ENCODE measurements at regions not wholly inside any gene's neighbourhood (a gene's known extent, or its start where the extent isn't known, plus 50 kb on each side); places are given as distances from the start of the nearest gene placed in this dataset.
A peak's percentile ranks its signal among the peaks of the same experiment; 100 is the strongest.
"Not testable (repeated sequence)": the region's sequence is repeated elsewhere in the genome, so short reads cannot be mapped to it uniquely, and the experiment has no call there.

GRCh38 chr12:129959889-129960288, 56.1 kb upstream of the TMEM132D start:
- no peak for DNase-seq
- in situ Hi-C loops (cut with HindIII; ENCODE audit: low pct_ligation_motif_present, low pct_unique_long_range_greater_than_20kb, low sequenced_read_pairs) = no loop called here

DNA sequence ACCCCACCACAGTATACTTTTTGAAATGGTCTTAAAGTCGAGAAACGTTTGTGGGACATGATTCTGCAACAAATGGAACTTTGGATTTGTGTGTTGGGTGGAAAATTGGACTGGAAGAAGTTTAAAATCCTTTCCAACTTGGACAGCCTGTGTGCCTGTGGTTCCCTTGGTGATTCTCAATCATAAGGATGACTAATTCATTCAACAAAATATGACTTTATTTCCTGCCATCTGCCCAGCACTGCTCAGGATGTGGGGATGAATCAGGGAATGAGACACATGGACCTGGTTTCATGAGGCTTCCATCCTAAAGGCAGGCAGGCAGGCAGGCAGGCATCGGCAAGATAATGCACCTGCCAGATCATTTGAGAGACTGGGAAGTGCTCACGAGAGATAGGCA, 57.3 kb upstream of the TMEM132D start:
- no peak for DNase-seq
- in situ Hi-C loops (cut with HindIII; ENCODE audit: low pct_ligation_motif_present, low pct_unique_long_range_greater_than_20kb, low sequenced_read_pairs) = no loop called here

- in situ Hi-C loops (cut with HindIII; ENCODE audit: low pct_ligation_motif_present, low pct_unique_long_range_greater_than_20kb, low sequenced_read_pairs) = no loop called here
- DNase-seq = no peak
Measured at GRCh38 chr12:129961856-129962255, 58.0 kb upstream of the TMEM132D start.

GRCh38 chr12:129964300-129964699, 60.5 kb upstream of the TMEM132D start:
- no peak for DNase-seq
- in situ Hi-C loops (cut with HindIII; ENCODE audit: low pct_ligation_motif_present, low pct_unique_long_range_greater_than_20kb, low sequenced_read_pairs) = no loop called here

DNA sequence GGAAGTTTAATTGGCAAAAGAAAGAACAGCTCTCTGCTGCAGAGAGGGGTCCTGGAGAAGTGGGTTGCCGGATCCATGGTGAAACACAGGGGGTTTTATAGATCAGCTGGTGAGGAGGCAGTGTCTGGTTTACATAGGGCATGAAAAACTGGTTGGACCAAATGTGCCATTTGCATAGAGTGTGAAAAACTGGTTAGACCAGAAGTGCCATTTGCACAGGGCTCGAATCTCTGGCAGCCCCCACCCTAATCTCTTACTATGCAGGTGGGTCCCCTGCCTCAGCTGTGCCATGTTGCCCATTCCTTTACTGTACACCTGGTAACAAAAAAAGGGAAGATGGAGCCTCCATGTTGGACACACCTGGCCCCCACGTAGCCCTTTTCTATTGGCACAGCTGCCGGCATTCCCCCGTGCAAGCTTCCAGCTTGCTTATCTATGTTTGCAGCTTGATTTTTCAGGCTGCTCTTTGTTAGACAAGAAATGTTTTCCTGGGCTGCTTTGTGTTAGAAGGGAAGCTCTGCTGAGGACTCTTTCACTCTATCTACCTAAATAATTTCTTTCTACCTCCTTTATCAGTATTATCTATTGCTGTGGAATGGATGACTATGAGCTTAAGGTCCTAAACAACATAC, 61.1 kb upstream of the TMEM132D start:
- in situ Hi-C loops (cut with HindIII; ENCODE audit: low pct_ligation_motif_present, low pct_unique_long_range_greater_than_20kb, low sequenced_read_pairs) = no loop called here
- DNase-seq = no peak

DNA sequence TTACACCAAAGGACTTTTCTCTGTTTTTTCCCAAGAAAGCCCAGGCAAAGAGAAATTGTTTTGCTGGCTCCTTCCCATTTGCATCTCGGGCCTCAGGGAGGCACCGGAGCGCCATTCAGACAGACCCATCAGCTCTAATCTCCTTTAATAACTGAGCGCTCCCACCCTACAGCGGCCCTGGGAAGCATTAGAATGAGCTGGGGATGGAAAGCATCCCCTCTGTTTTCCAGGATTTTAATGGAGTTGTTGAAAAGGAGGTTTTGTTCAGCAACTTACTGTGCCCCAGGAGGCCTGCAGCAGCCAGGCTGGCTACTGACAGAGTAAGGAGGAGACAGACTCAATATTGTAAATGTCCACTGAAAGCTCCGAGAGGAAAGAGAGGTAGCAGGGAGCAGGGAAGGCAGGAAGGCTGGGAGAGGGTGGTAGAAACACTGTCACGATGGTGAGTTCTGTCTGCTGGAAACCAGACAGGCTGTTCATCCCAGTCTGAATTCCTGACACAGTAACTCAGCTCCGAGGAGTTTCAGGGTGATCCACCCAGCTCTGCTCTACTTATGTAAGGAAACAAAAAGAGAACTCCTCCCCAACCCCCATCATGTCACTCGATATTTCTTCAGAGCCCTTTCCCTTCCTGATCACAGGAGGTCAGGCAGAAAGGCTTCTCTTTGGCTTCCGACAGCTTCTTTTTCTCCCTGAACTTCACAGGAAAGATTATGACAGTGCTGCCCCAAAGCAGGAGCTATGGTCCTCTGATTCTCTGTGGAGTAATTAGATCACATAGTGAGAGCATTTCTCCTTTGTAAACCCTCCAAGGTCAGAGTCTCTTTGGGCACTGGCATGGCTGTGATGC, 62.5 kb upstream of the TMEM132D start:
- in situ Hi-C loops (cut with HindIII; ENCODE audit: low pct_ligation_motif_present, low pct_unique_long_range_greater_than_20kb, low sequenced_read_pairs) = no loop called here

DNA sequence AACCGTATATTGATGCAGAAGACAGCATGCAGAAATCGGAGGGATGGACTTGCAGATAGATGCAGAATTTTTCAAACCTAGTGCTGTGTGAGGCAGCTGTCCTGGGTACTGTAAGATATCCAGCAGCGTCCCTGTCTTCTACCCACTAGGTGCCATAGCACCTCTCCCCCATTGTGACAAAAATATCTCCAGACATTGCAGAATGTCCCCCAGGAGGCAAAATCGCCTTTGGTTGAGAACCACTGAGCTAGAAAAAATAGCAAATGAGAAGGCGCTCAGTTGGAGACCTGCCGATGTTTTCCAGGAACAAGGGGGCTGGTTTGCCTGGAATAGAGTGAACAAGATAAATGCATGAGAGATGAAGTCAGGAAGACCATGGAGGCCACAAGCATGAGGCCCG, 67.9 kb upstream of the TMEM132D start:
- in situ Hi-C loops (cut with HindIII; ENCODE audit: low pct_ligation_motif_present, low pct_unique_long_range_greater_than_20kb, low sequenced_read_pairs) = no loop called here
- DNase-seq = no peak

More for the DNA sequence above, 62.5 kb upstream of the TMEM132D start:
- DNase-seq = no peak

GRCh38 chr12:129973236-129973961, 69.6 kb upstream of the TMEM132D start:
- in situ Hi-C loops (cut with HindIII; ENCODE audit: low pct_ligation_motif_present, low pct_unique_long_range_greater_than_20kb, low sequenced_read_pairs) = no loop called here

DNA sequence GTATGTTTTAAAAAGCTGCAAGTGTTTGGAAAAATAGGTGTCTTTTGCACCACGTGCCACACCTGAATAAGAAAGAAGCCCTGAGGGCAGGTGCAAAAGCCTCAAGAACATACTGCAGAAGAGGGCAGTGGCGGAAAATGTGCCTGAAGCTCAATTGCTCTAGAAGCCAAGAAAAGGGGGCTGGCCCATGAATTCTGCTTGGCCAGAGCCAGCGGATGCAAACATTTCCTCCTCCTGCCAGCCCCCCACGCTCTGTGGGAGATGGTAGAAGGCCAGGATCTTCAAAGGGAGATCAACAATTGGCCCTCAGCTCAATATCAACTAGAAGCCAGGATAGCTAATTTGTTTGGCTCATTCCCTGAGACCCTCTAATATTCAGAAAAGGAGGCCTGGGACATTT, 80.3 kb upstream of the TMEM132D start:
- no peak for DNase-seq
- in situ Hi-C loops (cut with HindIII; ENCODE audit: low pct_ligation_motif_present, low pct_unique_long_range_greater_than_20kb, low sequenced_read_pairs) = no loop called here

More at GRCh38 chr12:129973236-129973961, 69.6 kb upstream of the TMEM132D start:
- no peak for DNase-seq

DNA sequence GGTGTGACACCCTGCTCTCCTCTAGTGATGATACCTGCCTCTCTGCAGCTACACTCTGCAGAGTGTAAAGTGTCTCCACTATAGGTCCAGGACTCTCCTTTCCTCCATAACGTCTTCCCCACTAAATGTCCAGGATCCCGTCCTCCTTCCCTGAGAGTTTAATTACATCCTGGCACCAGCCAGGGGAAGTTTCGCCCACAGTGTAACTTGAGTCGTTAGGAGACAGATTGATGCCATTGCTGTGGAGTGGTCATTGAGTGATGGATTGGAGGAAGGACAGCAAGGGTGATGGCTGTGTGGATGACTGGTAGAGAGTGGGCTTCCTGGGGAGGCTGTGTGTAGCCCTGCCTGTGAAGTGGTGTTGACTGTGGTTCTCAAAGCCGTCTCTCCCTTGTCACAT, 84.0 kb upstream of the TMEM132D start:
- in situ Hi-C loops (cut with HindIII; ENCODE audit: low pct_ligation_motif_present, low pct_unique_long_range_greater_than_20kb, low sequenced_read_pairs) = no loop called here

GRCh38 chr12:129994634-129995033, 90.8 kb upstream of the TMEM132D start:
- in situ Hi-C loops (cut with HindIII; ENCODE audit: low pct_ligation_motif_present, low pct_unique_long_range_greater_than_20kb, low sequenced_read_pairs) = no loop called here
- DNase-seq = no peak

More for the DNA sequence above, 84.0 kb upstream of the TMEM132D start:
- no peak for DNase-seq

- DNase-seq = no peak
- in situ Hi-C loops (cut with HindIII; ENCODE audit: low pct_ligation_motif_present, low pct_unique_long_range_greater_than_20kb, low sequenced_read_pairs) = no loop called here
Measured at GRCh38 chr12:129997239-129997638, 93.4 kb upstream of the TMEM132D start.

- in situ Hi-C loops (cut with HindIII; ENCODE audit: low pct_ligation_motif_present, low pct_unique_long_range_greater_than_20kb, low sequenced_read_pairs); DNase-seq: not testable (repeated sequence)
Measured at GRCh38 chr12:130004310-130004877, 100.6 kb upstream of the TMEM132D start.

GRCh38 chr12:130007771-130008170, 103.9 kb upstream of the TMEM132D start:
- in situ Hi-C loops (cut with HindIII; ENCODE audit: low pct_ligation_motif_present, low pct_unique_long_range_greater_than_20kb, low sequenced_read_pairs) = no loop called here
- DNase-seq = no peak

DNA sequence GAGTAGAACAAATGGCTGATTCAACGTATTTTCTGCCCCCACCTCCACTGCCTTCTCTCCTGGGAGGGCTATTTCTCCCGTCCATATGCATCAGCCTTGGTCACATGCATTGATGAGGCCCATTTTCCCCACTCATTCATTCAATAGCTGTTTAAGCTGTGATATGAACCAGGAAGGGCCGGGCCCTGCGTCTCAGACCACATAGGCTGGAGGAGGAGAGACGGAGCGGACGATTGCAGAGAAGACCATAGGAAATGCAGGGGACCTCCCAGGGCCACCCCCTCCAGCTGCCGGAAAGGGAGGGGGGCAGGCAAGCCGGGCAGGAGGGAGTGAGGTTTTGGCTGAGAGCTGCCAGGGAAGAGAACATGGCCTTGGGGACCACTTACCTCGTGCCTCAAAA, 104.4 kb upstream of the TMEM132D start:
- in situ Hi-C loops (cut with HindIII; ENCODE audit: low pct_ligation_motif_present, low pct_unique_long_range_greater_than_20kb, low sequenced_read_pairs) = no loop called here
- DNase-seq = no peak

DNA sequence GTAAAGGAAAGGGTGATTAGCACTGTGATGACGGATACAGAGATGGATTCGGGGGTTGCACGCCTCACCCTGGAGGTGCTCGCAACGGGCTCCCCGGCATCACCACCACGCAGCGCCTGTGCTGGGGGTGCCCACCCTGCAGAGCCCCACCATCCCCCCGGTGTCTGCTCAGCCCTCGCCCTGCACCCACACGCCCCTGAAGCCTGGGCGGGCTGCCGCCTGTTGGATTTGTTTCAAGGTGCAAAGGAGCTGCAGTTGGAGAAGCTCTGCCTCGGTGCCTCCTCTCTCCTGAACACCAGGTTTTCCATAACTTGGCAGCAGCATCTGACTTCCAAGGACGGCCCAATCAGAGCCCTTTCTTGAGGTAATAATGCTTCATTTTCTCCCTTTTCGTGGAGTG, 106.1 kb upstream of the TMEM132D start:
- in situ Hi-C loops (cut with HindIII; ENCODE audit: low pct_ligation_motif_present, low pct_unique_long_range_greater_than_20kb, low sequenced_read_pairs) = no loop called here

DNA sequence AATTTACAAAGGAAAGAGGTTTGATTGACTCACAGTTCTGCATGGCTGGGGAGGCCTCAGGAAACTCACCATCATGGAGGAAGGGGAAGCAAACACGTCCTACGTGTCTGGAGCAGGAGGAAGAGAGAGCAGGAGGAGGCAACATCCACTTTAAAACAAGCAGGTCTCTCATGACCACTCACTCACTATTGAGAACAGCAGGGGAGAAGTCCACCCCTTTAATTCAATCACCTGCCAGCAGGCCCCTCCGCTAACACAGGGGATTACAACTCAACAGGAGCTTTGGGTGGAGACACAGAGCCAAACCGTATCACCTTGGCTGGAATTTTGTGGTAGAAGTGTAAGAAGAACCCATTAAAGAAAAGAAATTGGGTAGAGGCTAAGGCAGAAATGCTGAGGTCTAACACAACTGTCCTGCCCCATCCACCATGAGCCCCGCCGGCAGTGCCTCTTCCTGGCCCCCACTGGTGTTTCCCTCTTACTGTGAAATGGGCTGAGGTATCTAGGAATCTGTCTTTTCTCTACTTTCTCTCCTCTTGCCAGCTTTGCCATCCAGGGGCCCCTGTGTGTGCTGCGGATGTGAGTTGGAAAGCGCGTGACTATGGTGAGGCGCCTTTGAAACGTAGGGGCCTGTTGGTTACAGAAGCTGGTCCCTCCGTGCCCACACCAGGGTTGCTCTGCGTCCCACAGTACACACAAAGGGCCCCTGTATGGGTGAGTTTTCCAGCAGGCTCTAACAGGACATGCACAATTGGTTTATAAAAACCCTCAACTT, 108.0 kb upstream of the TMEM132D start:
- no peak for DNase-seq
- in situ Hi-C loops (cut with HindIII; ENCODE audit: low pct_ligation_motif_present, low pct_unique_long_range_greater_than_20kb, low sequenced_read_pairs) = no loop called here

More for the DNA sequence above, 106.1 kb upstream of the TMEM132D start:
- DNase-seq = no peak

GRCh38 chr12:130013771-130014484, 110.1 kb upstream of the TMEM132D start:
- in situ Hi-C loops (cut with HindIII; ENCODE audit: low pct_ligation_motif_present, low pct_unique_long_range_greater_than_20kb, low sequenced_read_pairs) = no loop called here

More at GRCh38 chr12:130013771-130014484, 110.1 kb upstream of the TMEM132D start:
- peak; percentile 65 for DNase-seq
